GM23338 (cell line): ENCODE measurements at regions not wholly inside any gene's neighbourhood (a gene's known extent, or its start where the extent isn't known, plus 50 kb on each side); places are given as distances from the start of the nearest gene placed in this dataset.
A peak's percentile ranks its signal among the peaks of the same experiment; 100 is the strongest.

Source experiments
- ATAC-seq: fragments of 200-7000 bp; cut with Tn5 transposase; 3 replicates; pipeline ENCODE4 v1.9.1; 2020
- DNase-seq: peaks from one replicate; pipeline ENCODE4 v3.0.0-alpha.2; 2015; ENCODE audit warnings: low spot score
- H2AFZ ChIP-seq: fragments of 200-600 bp; sonication (generic); 2 replicates; pipeline ENCODE4 v1.8.0; 2016; ENCODE audit warnings: antibody characterized with exemption, mild to moderate bottlenecking, moderate library complexity
- H3F3A ChIP-seq: fragments of 200-600 bp; sonication (generic); replicated peaks from 2 replicates; pipeline ENCODE4 v1.8.0; 2017; ENCODE audit warnings: antibody characterized with exemption, mixed run types, low read depth
- H3K27ac ChIP-seq: fragments of 200-600 bp; sonication (generic); 2 replicates; pipeline ENCODE4 v1.6.1; 2016; ENCODE audit warnings: low read depth
- H3K27me3 ChIP-seq: fragments of 200-600 bp; sonication (generic); 2 replicates; pipeline ENCODE4 v1.8.0; 2016; ENCODE audit warnings: mild to moderate bottlenecking, mixed run types, moderate library complexity; ENCODE audit not compliant: insufficient read depth
- H3K36me3 ChIP-seq: fragments of 200-600 bp; sonication (generic); 2 replicates; pipeline ENCODE4 v1.8.0; 2016; ENCODE audit warnings: mild to moderate bottlenecking; ENCODE audit not compliant: insufficient read depth
- H3K4me1 ChIP-seq: fragments of 200-600 bp; sonication (generic); 2 replicates; pipeline ENCODE4 v1.8.0; 2016; ENCODE audit warnings: mild to moderate bottlenecking, moderate library complexity; ENCODE audit not compliant: insufficient read depth
- H3K4me2 ChIP-seq: fragments of 200-600 bp; sonication (generic); 2 replicates; pipeline ENCODE4 v1.7.1; 2017; ENCODE audit warnings: mixed run types
- H3K4me3 ChIP-seq: fragments of 200-600 bp; sonication (generic); 2 replicates; pipeline ENCODE4 v1.6.1; 2016; ENCODE audit warnings: mixed run types
- H3K79me2 ChIP-seq: fragments of 200-600 bp; sonication (generic); replicated peaks from 2 replicates; pipeline ENCODE4 v1.8.0; 2017; ENCODE audit warnings: mild to moderate bottlenecking; ENCODE audit not compliant: insufficient read depth
- H3K9me2 ChIP-seq: fragments of 200-600 bp; sonication (generic); 2 replicates; pipeline ENCODE4 v1.8.0; 2017; ENCODE audit not compliant: insufficient read depth
- H4K20me1 ChIP-seq: fragments of 200-600 bp; sonication (generic); replicated peaks from 2 replicates; pipeline ENCODE4 v1.8.0; 2017; ENCODE audit warnings: mild to moderate bottlenecking; ENCODE audit not compliant: insufficient read depth
- H3K27ac Mint-ChIP-seq: 2 replicates; pipeline ENCODE4 v1.8.0; 2020; ENCODE audit warnings: inconsistent platforms, mild to moderate bottlenecking, moderate library complexity, mixed read lengths
- H3K27me3 Mint-ChIP-seq: 3 replicates; pipeline ENCODE4 v1.8.0; 2022; ENCODE audit warnings: low read depth, mild to moderate bottlenecking, moderate library complexity, mixed read lengths, inconsistent platforms; ENCODE audit not compliant: insufficient read depth, poor library complexity
- H3K36me3 Mint-ChIP-seq: 3 replicates; pipeline ENCODE4 v1.8.0; 2021; ENCODE audit warnings: low read depth, mild to moderate bottlenecking, inconsistent platforms, moderate library complexity, mixed read lengths
- H3K4me1 Mint-ChIP-seq: 3 replicates; pipeline ENCODE4 v1.8.0; 2020; ENCODE audit warnings: mild to moderate bottlenecking, inconsistent platforms, mixed read lengths
- H3K4me3 Mint-ChIP-seq: 3 replicates; pipeline ENCODE4 v1.8.0; 2021; ENCODE audit warnings: moderate library complexity, mild to moderate bottlenecking, inconsistent platforms, mixed read lengths
- H3K9me3 Mint-ChIP-seq: 3 replicates; pipeline ENCODE4 v1.8.0; 2020; ENCODE audit warnings: moderate library complexity, mild to moderate bottlenecking, inconsistent platforms, mixed read lengths
- CREB1 ChIP-seq: fragments of 250-450 bp; sonication (Bioruptor Pico); IDR thresholded peaks from 2 replicates; pipeline ENCODE4 v1.5.0; 2020; ENCODE audit warnings: low read depth, mild to moderate bottlenecking, moderate library complexity
- ETS1 ChIP-seq: IDR thresholded peaks from 2 replicates; pipeline ENCODE4 v1.6.1; 2016; ENCODE audit warnings: antibody characterized with exemption
- EZH2 ChIP-seq: fragments of 200-600 bp; sonication (generic); IDR thresholded peaks from one replicate; pipeline ENCODE4 v1.8.0; 2017; ENCODE audit warnings: antibody characterized with exemption, mild to moderate bottlenecking, low read depth; ENCODE audit not compliant: unreplicated experiment
- EZH2phosphoT487 ChIP-seq: fragments of 200-600 bp; sonication (generic); IDR thresholded peaks from one replicate; pipeline ENCODE4 v1.8.1; 2018; ENCODE audit warnings: antibody characterized with exemption; ENCODE audit not compliant: unreplicated experiment
- JUNB ChIP-seq: IDR thresholded peaks from one replicate; pipeline ENCODE4 v1.6.1; 2016; ENCODE audit warnings: antibody characterized with exemption; ENCODE audit not compliant: unreplicated experiment
- NANOG ChIP-seq: IDR thresholded peaks from 2 replicates; pipeline ENCODE4 v1.6.1; 2016; ENCODE audit warnings: antibody characterized with exemption, borderline replicate concordance
- POLR2AphosphoS5 ChIP-seq: IDR thresholded peaks from 2 replicates; pipeline ENCODE4 v1.6.1; 2016; ENCODE audit warnings: antibody characterized with exemption, low read depth
- STAT1 ChIP-seq: IDR thresholded peaks from one replicate; pipeline ENCODE4 v1.6.1; 2016; ENCODE audit warnings: antibody characterized with exemption; ENCODE audit not compliant: unreplicated experiment
- ZNF114 ChIP-seq: fragments of 250-450 bp; sonication (Bioruptor Pico); IDR thresholded peaks from 2 replicates; pipeline ENCODE4 v1.5.0; 2020; ENCODE audit warnings: mild to moderate bottlenecking, moderate library complexity
- ZNF331 ChIP-seq: fragments of 250-450 bp; sonication (Bioruptor Pico); IDR thresholded peaks from 2 replicates; pipeline ENCODE4 v1.5.0; 2020; ENCODE audit warnings: low read depth, mild to moderate bottlenecking, moderate library complexity
- TF ChIP-seq, protein P1 (sequence below): fragments of 250-450 bp; sonication (Bioruptor Pico); IDR thresholded peaks from 2 replicates; pipeline ENCODE4 v1.5.0; 2020; ENCODE audit warnings: mild to moderate bottlenecking, moderate library complexity
- TF ChIP-seq, protein P2 (sequence below), 2 experiments: fragments of 200-600 bp in 1 of 2; sonication (generic) in 1 of 2; conservative IDR thresholded peaks; 2 replicates each; pipeline versions ENCODE4 v1.5.1 to v1.6.1; 2016 to 2017; ENCODE audit warnings: antibody characterized with exemption in 2 of 2, low read depth in 2 of 2, mild to moderate bottlenecking in 2 of 2, moderate library complexity in 1 of 2

DNA sequence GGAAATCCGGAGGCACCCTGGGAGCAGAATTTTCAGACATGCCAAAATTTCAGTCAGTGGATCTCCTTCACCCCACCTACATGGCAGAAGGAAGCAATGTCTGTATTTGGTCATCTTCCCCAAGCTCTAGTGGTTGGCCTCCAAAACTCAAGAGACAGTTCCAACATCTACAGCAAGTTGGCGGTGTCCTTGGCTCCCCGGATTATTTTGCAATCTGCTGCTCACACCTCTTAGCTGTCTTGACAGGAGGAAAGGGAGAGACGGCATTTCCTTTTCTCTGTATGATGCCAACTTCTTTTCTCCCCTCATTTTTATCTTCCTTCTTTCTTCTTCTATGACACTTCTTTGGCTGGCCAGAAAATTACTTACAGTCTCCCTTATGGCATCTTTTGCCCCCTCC lies 159.9 kb downstream of the SUCLA2 start:
- no peaks in the 10 kb centered on the region for H3K9me3 Mint-ChIP-seq
- no peaks in the 10 kb centered on the region for H4K20me1 ChIP-seq
- no peaks in the 10 kb centered on the region for H3K36me3 Mint-ChIP-seq
- H3K4me3 Mint-ChIP-seq: no peak overlapping the region
- H3F3A ChIP-seq: no peaks in the 10 kb centered on the region
- H3K27me3 Mint-ChIP-seq: no peaks in the 10 kb centered on the region
- ATAC-seq (no peak), DNase-seq (no peak)
- no peaks in the 10 kb centered on the region for H3K9me2 ChIP-seq
- H3K27ac Mint-ChIP-seq: no peak overlapping the region
- H3K4me1 Mint-ChIP-seq: peaks cover 16% of the 10 kb centered on the region
- H3K27me3 ChIP-seq: no peaks in the 10 kb centered on the region
- H3K4me1 ChIP-seq: 0 out of 2 replicates have a peak, but pooled peaks cover 4% of the 10 kb centered on the region
- no peak overlapping the region; the same call in 1 of the 2 replicates for H2AFZ ChIP-seq
- H3K4me3 ChIP-seq: no peak overlapping the region
- H3K79me2 ChIP-seq: no peaks in the 10 kb centered on the region
- H3K36me3 ChIP-seq: no peaks in the 10 kb centered on the region
- H3K27ac ChIP-seq: no peak overlapping the region
- no peak for TF ChIP-seq ZNF114 (CRISPR knock-in tag)
- TF ChIP-seq ZNF331 (CRISPR knock-in tag): no peak
- no peak for TF ChIP-seq CREB1 (CRISPR knock-in tag)
- H3K4me2 ChIP-seq: no peak overlapping the region

DNA sequence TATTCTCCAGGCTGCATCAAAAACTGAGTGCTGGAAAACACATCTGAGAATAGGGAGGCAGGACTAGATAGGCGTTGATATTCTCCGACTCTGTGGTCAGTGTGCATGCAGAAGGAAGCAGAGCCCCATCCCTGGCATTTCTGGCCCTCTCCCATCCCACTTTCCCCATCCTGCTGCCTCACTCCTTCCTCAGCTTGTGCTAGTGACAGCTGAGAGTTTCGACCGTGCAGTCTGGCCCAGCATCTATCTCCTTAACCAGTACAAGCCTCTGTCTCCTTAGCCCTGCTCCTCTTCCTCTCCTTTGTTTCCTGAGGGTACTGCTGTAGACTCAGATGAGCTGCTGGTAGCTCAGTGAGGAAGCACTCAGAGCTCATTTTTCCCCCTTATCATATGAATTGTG lies 163.2 kb downstream of the SUCLA2 start:
- H2AFZ ChIP-seq: peak overlapping the region; percentile 33; the same call in 1 of the 2 replicates
- H4K20me1 ChIP-seq: no peaks in the 10 kb centered on the region
- Mint-ChIP-seq H3K36me3 (no peaks in the 10 kb centered on the region), H3K9me3 (no peaks in the 10 kb centered on the region), H3K27me3 (no peaks in the 10 kb centered on the region), H3K4me1 (peaks cover 16% of the 10 kb centered on the region), H3K27ac (no peak overlapping the region), H3K4me3 (no peak overlapping the region)
- DNase-seq (no peak), ATAC-seq (peak; percentile 39; the same call in 2 of the 3 replicates)
- H3K27ac ChIP-seq: no peak overlapping the region
- H3F3A ChIP-seq: no peaks in the 10 kb centered on the region
- H3K4me2 ChIP-seq: no peak overlapping the region; the same call in 1 of the 2 replicates
- H3K9me2 ChIP-seq: no peaks in the 10 kb centered on the region
- 0 out of 2 replicates have a peak, but pooled peaks cover 4% of the 10 kb centered on the region for H3K4me1 ChIP-seq
- no peak overlapping the region for H3K4me3 ChIP-seq
- no peaks in the 10 kb centered on the region for H3K79me2 ChIP-seq
- H3K27me3 ChIP-seq: no peaks in the 10 kb centered on the region
- H3K36me3 ChIP-seq: no peaks in the 10 kb centered on the region
- TF ChIP-seq, protein P1, sequence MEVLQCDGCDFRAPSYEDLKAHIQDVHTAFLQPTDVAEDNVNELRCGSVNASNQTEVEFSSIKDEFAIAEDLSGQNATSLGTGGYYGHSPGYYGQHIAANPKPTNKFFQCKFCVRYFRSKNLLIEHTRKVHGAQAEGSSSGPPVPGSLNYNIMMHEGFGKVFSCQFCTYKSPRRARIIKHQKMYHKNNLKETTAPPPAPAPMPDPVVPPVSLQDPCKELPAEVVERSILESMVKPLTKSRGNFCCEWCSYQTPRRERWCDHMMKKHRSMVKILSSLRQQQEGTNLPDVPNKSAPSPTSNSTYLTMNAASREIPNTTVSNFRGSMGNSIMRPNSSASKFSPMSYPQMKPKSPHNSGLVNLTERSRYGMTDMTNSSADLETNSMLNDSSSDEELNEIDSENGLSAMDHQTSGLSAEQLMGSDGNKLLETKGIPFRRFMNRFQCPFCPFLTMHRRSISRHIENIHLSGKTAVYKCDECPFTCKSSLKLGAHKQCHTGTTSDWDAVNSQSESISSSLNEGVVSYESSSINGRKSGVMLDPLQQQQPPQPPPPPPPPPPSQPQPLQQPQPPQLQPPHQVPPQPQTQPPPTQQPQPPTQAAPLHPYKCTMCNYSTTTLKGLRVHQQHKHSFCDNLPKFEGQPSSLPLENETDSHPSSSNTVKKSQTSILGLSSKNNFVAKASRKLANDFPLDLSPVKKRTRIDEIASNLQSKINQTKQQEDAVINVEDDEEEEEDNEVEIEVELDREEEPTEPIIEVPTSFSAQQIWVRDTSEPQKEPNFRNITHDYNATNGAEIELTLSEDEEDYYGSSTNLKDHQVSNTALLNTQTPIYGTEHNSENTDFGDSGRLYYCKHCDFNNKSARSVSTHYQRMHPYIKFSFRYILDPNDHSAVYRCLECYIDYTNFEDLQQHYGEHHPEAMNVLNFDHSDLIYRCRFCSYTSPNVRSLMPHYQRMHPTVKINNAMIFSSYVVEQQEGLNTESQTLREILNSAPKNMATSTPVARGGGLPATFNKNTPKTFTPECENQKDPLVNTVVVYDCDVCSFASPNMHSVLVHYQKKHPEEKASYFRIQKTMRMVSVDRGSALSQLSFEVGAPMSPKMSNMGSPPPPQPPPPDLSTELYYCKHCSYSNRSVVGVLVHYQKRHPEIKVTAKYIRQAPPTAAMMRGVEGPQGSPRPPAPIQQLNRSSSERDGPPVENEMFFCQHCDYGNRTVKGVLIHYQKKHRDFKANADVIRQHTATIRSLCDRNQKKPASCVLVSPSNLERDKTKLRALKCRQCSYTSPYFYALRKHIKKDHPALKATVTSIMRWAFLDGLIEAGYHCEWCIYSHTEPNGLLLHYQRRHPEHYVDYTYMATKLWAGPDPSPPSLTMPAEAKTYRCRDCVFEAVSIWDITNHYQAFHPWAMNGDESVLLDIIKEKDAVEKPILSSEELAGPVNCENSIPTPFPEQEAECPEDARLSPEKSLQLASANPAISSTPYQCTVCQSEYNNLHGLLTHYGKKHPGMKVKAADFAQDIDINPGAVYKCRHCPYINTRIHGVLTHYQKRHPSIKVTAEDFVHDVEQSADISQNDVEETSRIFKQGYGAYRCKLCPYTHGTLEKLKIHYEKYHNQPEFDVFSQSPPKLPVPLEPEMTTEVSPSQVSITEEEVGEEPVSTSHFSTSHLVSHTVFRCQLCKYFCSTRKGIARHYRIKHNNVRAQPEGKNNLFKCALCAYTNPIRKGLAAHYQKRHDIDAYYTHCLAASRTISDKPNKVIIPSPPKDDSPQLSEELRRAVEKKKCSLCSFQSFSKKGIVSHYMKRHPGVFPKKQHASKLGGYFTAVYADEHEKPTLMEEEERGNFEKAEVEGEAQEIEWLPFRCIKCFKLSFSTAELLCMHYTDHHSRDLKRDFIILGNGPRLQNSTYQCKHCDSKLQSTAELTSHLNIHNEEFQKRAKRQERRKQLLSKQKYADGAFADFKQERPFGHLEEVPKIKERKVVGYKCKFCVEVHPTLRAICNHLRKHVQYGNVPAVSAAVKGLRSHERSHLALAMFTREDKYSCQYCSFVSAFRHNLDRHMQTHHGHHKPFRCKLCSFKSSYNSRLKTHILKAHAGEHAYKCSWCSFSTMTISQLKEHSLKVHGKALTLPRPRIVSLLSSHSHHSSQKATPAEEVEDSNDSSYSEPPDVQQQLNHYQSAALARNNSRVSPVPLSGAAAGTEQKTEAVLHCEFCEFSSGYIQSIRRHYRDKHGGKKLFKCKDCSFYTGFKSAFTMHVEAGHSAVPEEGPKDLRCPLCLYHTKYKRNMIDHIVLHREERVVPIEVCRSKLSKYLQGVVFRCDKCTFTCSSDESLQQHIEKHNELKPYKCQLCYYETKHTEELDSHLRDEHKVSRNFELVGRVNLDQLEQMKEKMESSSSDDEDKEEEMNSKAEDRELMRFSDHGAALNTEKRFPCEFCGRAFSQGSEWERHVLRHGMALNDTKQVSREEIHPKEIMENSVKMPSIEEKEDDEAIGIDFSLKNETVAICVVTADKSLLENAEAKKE: no peak
- no peak for TF ChIP-seq STAT1
- TF ChIP-seq ZNF331 (CRISPR knock-in tag): no peak
- no peak for TF ChIP-seq CREB1 (CRISPR knock-in tag)
- TF ChIP-seq EZH2phosphoT487: no peak
- no peak for TF ChIP-seq POLR2AphosphoS5
- no peak for TF ChIP-seq JUNB
- TF ChIP-seq ZNF114 (CRISPR knock-in tag): no peak
- TF ChIP-seq NANOG: no peak
- TF ChIP-seq EZH2: no peak
- TF ChIP-seq, protein P2, sequence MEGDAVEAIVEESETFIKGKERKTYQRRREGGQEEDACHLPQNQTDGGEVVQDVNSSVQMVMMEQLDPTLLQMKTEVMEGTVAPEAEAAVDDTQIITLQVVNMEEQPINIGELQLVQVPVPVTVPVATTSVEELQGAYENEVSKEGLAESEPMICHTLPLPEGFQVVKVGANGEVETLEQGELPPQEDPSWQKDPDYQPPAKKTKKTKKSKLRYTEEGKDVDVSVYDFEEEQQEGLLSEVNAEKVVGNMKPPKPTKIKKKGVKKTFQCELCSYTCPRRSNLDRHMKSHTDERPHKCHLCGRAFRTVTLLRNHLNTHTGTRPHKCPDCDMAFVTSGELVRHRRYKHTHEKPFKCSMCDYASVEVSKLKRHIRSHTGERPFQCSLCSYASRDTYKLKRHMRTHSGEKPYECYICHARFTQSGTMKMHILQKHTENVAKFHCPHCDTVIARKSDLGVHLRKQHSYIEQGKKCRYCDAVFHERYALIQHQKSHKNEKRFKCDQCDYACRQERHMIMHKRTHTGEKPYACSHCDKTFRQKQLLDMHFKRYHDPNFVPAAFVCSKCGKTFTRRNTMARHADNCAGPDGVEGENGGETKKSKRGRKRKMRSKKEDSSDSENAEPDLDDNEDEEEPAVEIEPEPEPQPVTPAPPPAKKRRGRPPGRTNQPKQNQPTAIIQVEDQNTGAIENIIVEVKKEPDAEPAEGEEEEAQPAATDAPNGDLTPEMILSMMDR (conservative IDR thresholded peaks at IDR 0.05; ENCODE audit: low read depth in 2 of 2): no peak
- TF ChIP-seq ETS1: no peak
